HG03045 (cell line): ENCODE measurements at regions not wholly inside any gene's neighbourhood (a gene's known extent, or its start where the extent isn't known, plus 50 kb on each side); places are given as distances from the start of the nearest gene placed in this dataset.

ENCODE experiments used
- ATAC-seq: cut with Tn5 transposase; IDR thresholded peaks from one replicate; pipeline ENCODE4 v1.9.1; 2021; ENCODE audit warnings: mild to moderate bottlenecking, moderate library complexity; ENCODE audit not compliant: unreplicated experiment

GRCh38 chr12:58815235-58815634, 105.1 kb downstream of the LRIG3 start:
- no peak for ATAC-seq

GRCh38 chr12:58818546-58818945, 101.8 kb downstream of the LRIG3 start:
- ATAC-seq = no peak

GRCh38 chr12:58819345-58819744, 101.0 kb downstream of the LRIG3 start:
- ATAC-seq = no peak

- no peak for ATAC-seq
Measured at GRCh38 chr12:58819985-58820384, 100.3 kb downstream of the LRIG3 start.
